GM20000 (cell line): ENCODE measurements at regions not wholly inside any gene's neighbourhood (a gene's known extent, or its start where the extent isn't known, plus 50 kb on each side); places are given as distances from the start of the nearest gene placed in this dataset.

ENCODE experiments used
- DNase-seq: peaks from one replicate; pipeline ENCODE4 v3.0.0; 2012; ENCODE audit warnings: low spot score
- TF ChIP-seq, protein P1 (sequence below): IDR thresholded peaks from 2 replicates; pipeline ENCODE4 v1.5.1; 2012; ENCODE audit warnings: mild to moderate bottlenecking, control low read depth; ENCODE audit errors: extremely low read depth, missing control alignments

GRCh38 chrX:25156323-25156722, 140.6 kb upstream of the ARX start:
- TF ChIP-seq, protein P1, sequence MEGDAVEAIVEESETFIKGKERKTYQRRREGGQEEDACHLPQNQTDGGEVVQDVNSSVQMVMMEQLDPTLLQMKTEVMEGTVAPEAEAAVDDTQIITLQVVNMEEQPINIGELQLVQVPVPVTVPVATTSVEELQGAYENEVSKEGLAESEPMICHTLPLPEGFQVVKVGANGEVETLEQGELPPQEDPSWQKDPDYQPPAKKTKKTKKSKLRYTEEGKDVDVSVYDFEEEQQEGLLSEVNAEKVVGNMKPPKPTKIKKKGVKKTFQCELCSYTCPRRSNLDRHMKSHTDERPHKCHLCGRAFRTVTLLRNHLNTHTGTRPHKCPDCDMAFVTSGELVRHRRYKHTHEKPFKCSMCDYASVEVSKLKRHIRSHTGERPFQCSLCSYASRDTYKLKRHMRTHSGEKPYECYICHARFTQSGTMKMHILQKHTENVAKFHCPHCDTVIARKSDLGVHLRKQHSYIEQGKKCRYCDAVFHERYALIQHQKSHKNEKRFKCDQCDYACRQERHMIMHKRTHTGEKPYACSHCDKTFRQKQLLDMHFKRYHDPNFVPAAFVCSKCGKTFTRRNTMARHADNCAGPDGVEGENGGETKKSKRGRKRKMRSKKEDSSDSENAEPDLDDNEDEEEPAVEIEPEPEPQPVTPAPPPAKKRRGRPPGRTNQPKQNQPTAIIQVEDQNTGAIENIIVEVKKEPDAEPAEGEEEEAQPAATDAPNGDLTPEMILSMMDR, result no peak
- DNase-seq, result no peak

- DNase-seq, result no peak
- TF ChIP-seq, protein P1, result no peak
Measured at GRCh38 chrX:25154168-25154567, 138.4 kb upstream of the ARX start.

DNA sequence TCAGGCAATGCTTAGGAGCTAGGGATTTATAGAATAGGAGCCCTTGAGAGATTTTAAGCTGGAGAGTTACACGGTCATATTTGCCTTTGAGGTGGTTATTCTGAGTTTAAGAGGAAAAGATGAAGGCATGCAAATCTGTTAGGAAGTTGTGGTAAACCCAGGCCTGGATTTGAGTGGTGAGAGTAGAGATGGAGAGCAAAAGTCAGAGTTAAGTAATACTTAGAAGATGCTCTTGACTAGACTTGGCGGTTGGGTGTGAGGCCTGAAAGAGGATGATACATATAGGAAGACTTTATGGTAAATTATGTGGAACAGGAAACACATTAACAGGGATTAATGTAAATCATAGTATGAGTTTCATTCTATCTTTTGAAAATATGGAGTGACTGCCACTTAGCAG, 136.0 kb upstream of the ARX start:
- DNase-seq, result no peak
- TF ChIP-seq, protein P1, result no peak

- DNase-seq, result peak; percentile 8
- TF ChIP-seq, protein P1, result no peak
Measured at GRCh38 chrX:25144043-25144940, 128.5 kb upstream of the ARX start.

- TF ChIP-seq, protein P1, result no peak
- no peak for DNase-seq
Measured at GRCh38 chrX:25143596-25143995, 127.8 kb upstream of the ARX start.

DNA sequence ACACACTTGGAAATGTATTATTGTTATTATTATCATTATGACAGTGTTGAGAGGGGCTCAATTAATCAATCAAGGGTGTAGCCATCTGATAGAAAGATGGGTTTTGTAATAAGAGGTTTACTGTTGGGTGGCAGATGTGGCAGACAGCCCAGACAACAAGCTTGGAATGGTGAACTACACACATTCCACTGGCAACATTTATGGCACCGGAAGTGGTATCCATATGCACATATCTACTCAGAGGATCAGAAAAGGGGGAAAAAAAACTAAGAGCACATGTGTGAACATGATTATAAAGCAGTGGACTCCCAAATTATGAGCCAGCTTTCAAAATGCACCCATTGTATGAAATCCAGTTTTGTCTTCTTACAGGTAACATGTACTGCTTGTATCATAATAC, 125.9 kb upstream of the ARX start:
- TF ChIP-seq, protein P1, result no peak
- DNase-seq, result no peak

DNA sequence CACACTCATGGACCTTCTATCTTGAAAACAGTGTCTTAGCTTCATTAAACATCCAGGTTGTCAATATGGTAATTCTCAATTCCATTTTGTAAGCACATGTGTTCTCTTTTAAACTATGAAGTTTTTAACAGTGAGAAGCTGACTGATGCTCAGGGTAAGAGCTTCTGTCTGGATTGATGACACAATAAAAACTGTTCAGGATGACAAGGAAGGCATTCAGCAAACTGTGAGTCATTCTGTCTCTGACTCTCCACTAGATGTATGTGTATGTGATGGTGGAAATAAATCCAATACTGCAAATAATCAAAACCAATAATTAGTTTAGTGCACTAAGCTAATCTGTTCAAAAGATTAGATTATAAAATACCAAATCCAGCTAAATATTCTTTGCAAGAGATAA, 115.3 kb upstream of the ARX start:
- DNase-seq, result no peak
- TF ChIP-seq, protein P1, result no peak
